Left renal pelvis (tissue), 4 donors: ENCODE measurements at regions not wholly inside any gene's neighbourhood (a gene's known extent, or its start where the extent isn't known, plus 50 kb on each side); places are given as distances from the start of the nearest gene placed in this dataset.
"Not testable (repeated sequence)": the region's sequence is repeated elsewhere in the genome, so short reads cannot be mapped to it uniquely, and the experiment has no call there.

Experiments used
- DNase-seq, 4 donors: peaks; one replicate each; pipeline ENCODE4 v3.0.0-alpha.2; 2013; ENCODE audit warnings: low read depth in 4 of 4, low spot score in 3 of 4

GRCh38 chr12:58671196-58671595, 249.1 kb downstream of the LRIG3 start:
- no peak for DNase-seq

DNA sequence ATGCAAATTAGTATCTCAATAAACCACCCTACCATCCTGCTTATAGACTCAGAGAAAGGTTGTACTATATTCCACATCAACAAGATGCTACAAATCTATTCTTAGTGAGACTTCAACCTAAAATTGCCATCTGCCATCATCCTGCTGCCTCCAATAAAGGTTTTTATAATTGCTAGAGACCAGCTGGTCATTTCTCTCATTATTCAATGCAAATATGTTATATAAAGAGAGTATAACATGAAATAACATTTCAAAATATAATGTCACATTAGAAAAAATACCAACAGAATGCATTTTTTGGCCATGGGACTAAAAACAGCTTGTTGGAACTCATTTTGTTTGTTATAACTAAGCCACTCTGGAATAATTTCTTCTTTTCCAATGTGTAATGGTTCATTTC, 247.3 kb downstream of the LRIG3 start:
- DNase-seq, result no peak

GRCh38 chr12:58677833-58678232, 242.5 kb downstream of the LRIG3 start:
- DNase-seq, result not testable (repeated sequence)

- no peak for DNase-seq
Measured at GRCh38 chr12:58678753-58679152, 241.6 kb downstream of the LRIG3 start.

DNA sequence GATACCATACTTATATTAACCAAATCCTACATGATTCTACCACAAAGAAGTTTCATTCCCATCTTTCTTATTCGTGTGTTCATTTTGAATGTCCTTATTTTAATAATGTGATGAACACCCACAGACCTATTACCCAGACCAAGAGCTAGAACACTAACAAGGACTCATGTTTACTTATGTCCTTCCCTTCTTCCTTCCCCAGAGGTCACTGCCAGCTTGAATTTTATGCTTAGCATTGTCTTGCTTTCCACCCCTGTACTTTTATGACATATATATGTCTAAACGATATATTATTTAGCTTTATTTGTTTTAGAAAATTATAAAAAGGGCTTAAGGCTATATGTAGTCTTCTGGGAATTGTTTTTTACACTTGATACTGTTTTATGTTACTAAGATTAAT, 238.6 kb downstream of the LRIG3 start:
- DNase-seq, result no peak

DNA sequence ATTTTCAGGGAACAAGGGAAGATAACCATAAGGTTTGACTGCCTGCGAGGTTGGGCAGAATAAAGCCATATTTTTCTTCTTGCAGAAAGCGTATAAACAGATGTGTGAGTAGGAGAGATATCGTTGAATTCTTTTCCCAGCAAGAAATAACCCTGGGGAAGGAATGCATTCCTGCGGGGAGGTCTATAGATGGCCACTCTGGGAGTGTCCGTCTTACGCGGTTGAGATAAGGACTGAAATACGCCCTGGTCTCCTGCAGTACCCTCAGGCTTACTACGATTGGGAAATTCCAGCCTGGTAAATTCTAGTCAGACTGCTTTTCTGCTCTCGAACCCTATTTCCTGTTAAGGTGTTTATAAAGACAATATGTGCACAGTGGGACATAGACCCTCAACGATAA, 225.0 kb downstream of the LRIG3 start:
- no peak for DNase-seq

DNA sequence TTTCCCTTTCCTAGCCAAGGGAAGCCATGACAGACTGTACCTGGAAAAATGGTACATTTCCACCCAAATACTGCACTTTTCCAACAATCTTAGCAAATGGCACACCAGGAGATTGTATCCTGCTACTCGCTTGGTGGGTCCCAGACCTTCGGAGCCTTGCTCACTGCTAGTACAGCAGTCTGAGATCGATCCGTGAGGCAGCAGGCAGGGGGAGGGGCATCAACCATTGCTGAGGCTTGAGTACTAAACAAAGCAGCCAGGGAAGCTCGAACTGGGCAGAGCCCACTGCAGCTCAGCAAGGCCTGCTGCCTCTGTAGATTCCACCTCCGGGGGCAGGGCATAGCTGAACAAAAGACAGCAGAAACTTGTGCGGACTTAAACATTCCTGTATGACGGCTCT, 218.8 kb downstream of the LRIG3 start:
- no peak for DNase-seq

GRCh38 chr12:58703866-58704265, 216.4 kb downstream of the LRIG3 start:
- peak in 2 of 4 donors; percentile 3 to 5 for DNase-seq

DNA sequence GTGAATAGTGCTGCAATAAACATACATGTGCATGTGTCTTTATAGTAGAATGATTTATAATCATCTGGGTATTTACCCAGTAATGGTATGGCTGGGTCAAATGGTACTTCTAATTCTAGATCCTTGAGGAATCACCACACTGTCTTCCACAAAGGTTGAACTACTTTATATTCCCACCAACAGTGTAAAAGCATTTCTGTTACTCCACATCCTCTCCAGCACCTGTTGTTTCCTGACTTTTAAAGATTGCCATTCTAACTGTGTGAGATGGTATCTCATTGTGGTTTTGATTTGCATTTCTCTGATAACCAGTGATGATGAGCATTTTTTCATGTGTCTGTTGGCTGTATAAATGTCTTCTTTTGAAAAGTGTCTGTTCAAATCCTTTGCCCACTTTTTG, 215.5 kb downstream of the LRIG3 start:
- DNase-seq, result not testable (repeated sequence)

GRCh38 chr12:58710901-58711300, 209.4 kb downstream of the LRIG3 start:
- DNase-seq, result no peak

GRCh38 chr12:58711974-58712373, 208.3 kb downstream of the LRIG3 start:
- no peak for DNase-seq

GRCh38 chr12:58712976-58713375, 207.3 kb downstream of the LRIG3 start:
- no peak for DNase-seq

GRCh38 chr12:58719161-58719560, 201.1 kb downstream of the LRIG3 start:
- no peak for DNase-seq

- DNase-seq, result no peak
Measured at GRCh38 chr12:58720421-58720820, 199.9 kb downstream of the LRIG3 start.

- no peak for DNase-seq
Measured at GRCh38 chr12:58725400-58726105, 194.8 kb downstream of the LRIG3 start.

DNA sequence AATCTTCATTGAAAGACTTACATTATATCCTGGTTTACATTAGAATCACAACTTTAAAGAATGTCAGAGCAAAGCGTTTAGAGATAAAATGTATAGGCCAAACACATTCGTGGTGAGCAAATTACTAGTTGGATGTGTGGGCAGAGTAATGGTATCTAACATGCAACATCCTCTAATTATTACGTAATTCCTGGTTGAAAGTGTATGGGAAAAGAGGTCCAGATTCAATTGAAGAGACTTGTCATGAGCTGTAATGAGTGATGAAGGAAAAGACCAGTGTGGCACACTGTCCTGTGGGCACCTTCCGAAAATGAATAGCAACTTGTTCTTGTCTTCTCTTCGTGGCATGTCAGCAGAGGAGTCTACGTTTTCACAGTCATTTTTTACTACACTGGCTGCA, 192.8 kb downstream of the LRIG3 start:
- DNase-seq, result no peak

GRCh38 chr12:58728397-58728796, 191.9 kb downstream of the LRIG3 start:
- no peak for DNase-seq

DNA sequence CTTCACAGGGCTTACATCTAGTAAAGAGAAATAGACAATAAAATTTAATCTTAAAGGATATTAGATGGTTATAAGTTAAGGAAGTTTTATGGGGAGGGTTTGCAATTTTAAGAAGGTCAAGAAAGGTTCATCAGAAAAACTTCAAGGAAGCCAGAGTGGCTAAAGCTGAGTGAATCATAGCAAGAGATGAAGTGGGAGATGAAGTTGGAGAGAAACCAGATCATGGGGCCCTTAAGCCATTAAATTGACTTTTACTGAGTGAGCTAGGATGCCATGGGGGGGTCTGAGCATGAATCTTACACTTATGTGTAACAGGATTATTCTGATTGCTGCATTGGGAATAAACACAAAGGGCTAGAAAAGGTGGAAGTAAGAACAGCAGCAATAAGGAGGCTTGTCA, 189.2 kb downstream of the LRIG3 start:
- no peak for DNase-seq

DNA sequence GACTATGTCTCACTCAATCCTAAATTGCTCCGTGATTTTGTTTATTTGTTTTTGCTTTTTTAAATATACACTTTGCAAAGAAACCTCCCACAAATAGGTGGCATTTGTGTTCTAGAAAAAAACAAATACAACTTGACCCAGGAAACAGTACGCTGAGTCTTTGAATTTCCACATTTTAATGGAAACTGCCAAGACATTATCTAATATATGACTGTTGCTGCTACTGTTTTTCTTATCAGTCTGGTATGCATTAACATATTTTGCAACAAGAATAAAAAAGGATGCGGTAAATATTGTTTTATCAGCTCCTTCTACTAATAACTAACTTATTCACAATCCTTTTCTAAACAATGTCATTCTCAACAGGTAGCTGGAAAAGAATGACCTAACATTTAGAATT, 187.4 kb downstream of the LRIG3 start:
- no peak for DNase-seq

DNA sequence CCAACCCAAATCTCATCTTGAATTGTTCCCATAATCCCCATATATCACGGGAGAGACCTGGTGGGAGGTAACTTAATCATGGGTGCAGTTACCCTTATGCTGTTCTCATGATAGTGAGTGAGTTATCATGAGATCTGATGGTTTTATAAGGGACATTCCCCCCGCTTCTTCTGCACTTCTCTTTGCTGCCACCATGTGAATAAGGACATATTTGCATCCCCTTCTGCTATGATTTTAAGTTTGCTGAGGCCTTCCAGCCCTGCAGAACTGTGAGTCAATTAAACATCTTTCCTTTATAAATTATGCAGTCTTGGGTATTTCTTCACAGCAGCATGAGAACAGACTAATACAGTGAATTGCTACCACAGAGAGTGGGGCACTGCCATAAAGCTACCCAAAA, 179.1 kb downstream of the LRIG3 start:
- no peak for DNase-seq

- DNase-seq, result no peak
Measured at GRCh38 chr12:58745348-58746125, 174.8 kb downstream of the LRIG3 start.

- no peak for DNase-seq
Measured at GRCh38 chr12:58747533-58747932, 172.8 kb downstream of the LRIG3 start.
